Endothelial cell of umbilical vein (primary cell): ENCODE measurements at regions not wholly inside any gene's neighbourhood (a gene's known extent, or its start where the extent isn't known, plus 50 kb on each side); places are given as distances from the start of the nearest gene placed in this dataset.
A peak's percentile ranks its signal among the peaks of the same experiment; 100 is the strongest.
"Not testable (repeated sequence)": the region's sequence is repeated elsewhere in the genome, so short reads cannot be mapped to it uniquely, and the experiment has no call there.

ENCODE experiments used
- BruUV-seq: library from RNA; stranded (reverse); fragments of 400-500 nt; replicated peaks from 2 replicates; lab custom pipeline; 2021; lab: Mats Ljungman, UMichigan
- CTCF ChIA-PET: fragments of 300-600, 350-600 bp; sonication (Branson Sonifier 250); formaldehyde crosslinking; loops from one replicate; lab custom pipeline; 2021; ENCODE audit warnings: antibody characterized with exemption, inconsistent platforms; lab: Charles Lee
- POLR2A ChIA-PET: fragments of 300-600, 350-600 bp; sonication (Branson Sonifier 250); formaldehyde crosslinking; loops from one replicate; lab custom pipeline; 2021; ENCODE audit warnings: antibody characterized with exemption, inconsistent platforms; lab: Charles Lee
- DNase-seq: peaks from one replicate; pipeline ENCODE4 v3.0.0-alpha.2; 2011; ENCODE audit warnings: low read depth, low spot score
- FAIRE-seq: peaks from 2 replicates; lab custom pipeline; 2011; peaks lifted over from hg19 to GRCh38; lab: Jason Lieb, UNC
- H2AFZ ChIP-seq: 2 replicates; pipeline ENCODE4 v1.6.0; 2012; ENCODE audit warnings: low read depth, low read length, control low read depth, inconsistent platforms
- H3K27ac ChIP-seq: 2 replicates; pipeline ENCODE4 v1.5.1; 2011; ENCODE audit warnings: low read depth, mild to moderate bottlenecking, control low read depth, low read length, moderate library complexity; ENCODE audit not compliant: insufficient read depth
- H3K27me3 ChIP-seq, 2 experiments: 2 replicates each; pipeline versions ENCODE4 v1.6.0 to v1.6.1; 2011; ENCODE audit warnings: low read length in 2 of 2, mixed read lengths in 1 of 2; ENCODE audit not compliant: control insufficient read depth in 2 of 2, insufficient read depth in 2 of 2
- H3K36me3 ChIP-seq, 2 experiments: 2 replicates in 1 of 2; 3 replicates in 1 of 2; pipeline ENCODE4 v1.5.1; 2011; ENCODE audit warnings: low read length in 2 of 2, mild to moderate bottlenecking in 1 of 2, moderate library complexity in 1 of 2; ENCODE audit not compliant: control insufficient read depth in 2 of 2, insufficient read depth in 2 of 2; ENCODE audit errors: extremely low read depth in 1 of 2
- H3K4me1 ChIP-seq: 3 replicates; pipeline ENCODE4 v1.5.1; 2011; ENCODE audit warnings: mild to moderate bottlenecking, low read length; ENCODE audit not compliant: control insufficient read depth, insufficient read depth; ENCODE audit errors: extremely low read depth
- H3K4me2 ChIP-seq: 2 replicates; pipeline ENCODE4 v1.6.1; 2011; ENCODE audit warnings: low read length, control low read depth, mixed read lengths; ENCODE audit not compliant: insufficient read depth
- H3K4me3 ChIP-seq, 3 experiments: fragments of 200-600 bp in 1 of 3; sonication (generic), shearing (Covaris generic) in 1 of 3; replicated peaks in 1 of 3; 2 replicates each; pipeline ENCODE4 v1.5.1; 2011 to 2016; ENCODE audit warnings: control low read depth in 3 of 3, low read length in 3 of 3, mild to moderate bottlenecking in 2 of 3, inconsistent platforms in 1 of 3, low read depth in 1 of 3, moderate library complexity in 1 of 3; ENCODE audit not compliant: insufficient read depth in 1 of 3
- H3K79me2 ChIP-seq: 2 replicates; pipeline ENCODE4 v1.6.0; 2012; ENCODE audit warnings: low read length, inconsistent platforms; ENCODE audit not compliant: control insufficient read depth, insufficient read depth
- H3K9ac ChIP-seq: replicated peaks from 2 replicates; pipeline ENCODE3; 2011; ENCODE audit warnings: low read length, control low read depth; ENCODE audit not compliant: insufficient read depth; ENCODE audit errors: extremely low read depth
- H3K9me1 ChIP-seq: replicated peaks from 3 replicates; pipeline ENCODE4 v1.6.0; 2011; ENCODE audit warnings: mild to moderate bottlenecking, low read length; ENCODE audit not compliant: control insufficient read depth, insufficient read depth; ENCODE audit errors: extremely low read depth
- H3K9me3 ChIP-seq: replicated peaks from 2 replicates; pipeline ENCODE4 v1.5.1; 2012; ENCODE audit warnings: low read length, inconsistent platforms; ENCODE audit not compliant: control insufficient read depth, insufficient read depth
- H4K20me1 ChIP-seq: replicated peaks from 2 replicates; pipeline ENCODE3; 2011; ENCODE audit warnings: mild to moderate bottlenecking, low read length; ENCODE audit not compliant: control insufficient read depth, insufficient read depth; ENCODE audit errors: extremely low read depth
- dilution Hi-C: fragments of 300-500 bp; cut with MboI; formaldehyde crosslinking; loops from one replicate; pipeline ENCODE4 v1.15.0; 2019; ENCODE audit warnings: low sequenced_read_pairs; ENCODE audit not compliant: extremely low pct_ligation_motif_present
- intact Hi-C: fragments of 100-400 bp; cut with micrococcal nuclease; formaldehyde crosslinking; loops from one replicate; pipeline ENCODE4 v1.10.0; 2022

DNA sequence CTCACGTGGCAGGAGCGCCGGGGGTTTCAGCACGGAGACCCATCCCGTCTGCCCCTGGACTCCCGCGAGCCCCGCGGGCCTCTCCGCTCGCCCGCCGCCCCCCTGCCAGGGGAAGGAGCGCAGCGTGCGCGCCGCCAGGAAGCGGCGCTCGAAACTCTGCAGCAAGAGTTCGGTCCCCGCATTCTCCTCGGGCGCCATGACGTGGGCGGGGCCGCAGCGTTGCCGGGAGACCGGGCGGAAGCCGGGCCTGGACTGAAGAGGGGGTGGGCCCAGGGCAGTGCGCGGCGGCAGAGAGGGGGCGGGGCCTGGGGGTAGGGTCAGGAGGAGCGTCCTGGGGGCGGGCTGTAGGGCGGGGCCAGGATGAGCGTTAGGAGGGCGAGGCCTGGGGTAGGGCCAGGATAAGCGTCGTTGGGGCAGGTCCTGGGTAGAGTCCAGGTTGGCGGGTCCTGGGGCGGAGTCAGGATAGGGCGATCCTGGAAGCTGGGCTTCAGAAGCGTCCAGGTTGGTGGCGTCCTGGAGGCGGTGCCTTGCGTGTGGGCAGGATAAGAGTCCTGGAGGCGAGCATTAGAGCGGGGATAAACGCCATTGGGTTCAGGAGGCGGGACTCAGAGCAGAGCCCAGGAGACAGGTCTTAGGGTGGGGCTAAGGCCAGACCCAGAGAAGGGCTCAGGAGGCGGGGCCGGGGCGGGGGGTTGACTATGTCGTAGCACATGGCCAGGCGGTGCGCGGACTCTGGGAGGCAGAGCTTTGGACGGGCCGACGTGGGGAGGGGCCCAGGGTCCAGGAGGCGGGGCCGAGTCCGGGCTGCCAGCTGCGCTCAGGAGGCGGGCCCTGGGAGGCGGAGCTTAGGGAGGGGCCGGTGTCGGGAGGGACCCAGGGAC, 229.0 kb upstream of the FRG2C start:
- peak; percentile 93 for DNase-seq
- H3K9ac ChIP-seq = peak overlapping the region; percentile 67
- H3K36me3 ChIP-seq, POLR2A ChIA-PET, H3K9me1 ChIP-seq, H3K9me3 ChIP-seq, H3K79me2 ChIP-seq, H3K4me2 ChIP-seq, dilution Hi-C loops, H3K27me3 ChIP-seq, H4K20me1 ChIP-seq, BruUV-seq, H2AFZ ChIP-seq, intact Hi-C loops: not testable (repeated sequence)
- peak overlapping the region in 2 of 3 experiments; percentile 11 to 57 for H3K4me3 ChIP-seq
- H3K4me1 ChIP-seq = peaks cover 16% of the 10 kb centered on the region
- FAIRE-seq = peak; percentile 88
- peak overlapping the region; percentile 66 for H3K27ac ChIP-seq
- CTCF ChIA-PET = interaction anchor here (1.4 kb wide), 1 partner anchor 243 kb away, joined by 4 read pairs; no protein-coding TSS in a partner anchor

GRCh38 chr3:75435794-75436400, 228.2 kb upstream of the FRG2C start:
- H3K9me1 ChIP-seq, H3K79me2 ChIP-seq, dilution Hi-C loops, H3K9ac ChIP-seq, FAIRE-seq, H4K20me1 ChIP-seq, BruUV-seq, H3K36me3 ChIP-seq, H3K27me3 ChIP-seq, POLR2A ChIA-PET, H3K9me3 ChIP-seq, intact Hi-C loops: not testable (repeated sequence)
- CTCF ChIA-PET = interaction anchor here (1.4 kb wide), 1 partner anchor 244 kb away, joined by 4 read pairs; no protein-coding TSS in a partner anchor
- Histone ChIP-seq H2AFZ (peak overlapping the region; percentile 64), H3K4me1 (peaks cover 16% of the 10 kb centered on the region), H3K4me2 (peak overlapping the region; percentile 36), H3K4me3 (peak overlapping the region; percentile 11 to 44 (median 32)), H3K27ac (peak overlapping the region; percentile 7)
- DNase-seq = peak; percentile 1

DNA sequence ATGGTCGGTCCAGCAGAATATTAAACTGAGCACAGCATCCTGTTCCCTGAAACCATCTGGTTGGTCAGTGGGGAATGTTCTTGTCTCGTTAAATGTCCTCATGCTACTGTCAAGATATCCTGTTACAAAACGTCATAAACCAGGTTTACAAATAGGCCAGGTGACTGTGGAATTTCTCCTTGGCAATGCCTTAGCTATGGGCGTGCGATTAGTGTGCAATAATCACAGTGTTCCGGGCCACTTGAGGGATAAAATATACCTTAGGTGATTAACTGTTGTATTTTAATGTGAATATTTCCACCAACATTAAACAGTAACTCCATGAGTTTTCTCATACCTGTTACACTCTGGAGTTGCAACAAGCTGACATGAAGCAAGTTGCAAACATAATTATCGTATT, 223.1 kb upstream of the FRG2C start:
- dilution Hi-C loops, H3K4me1 ChIP-seq, H3K9ac ChIP-seq, FAIRE-seq, H3K36me3 ChIP-seq, H3K27me3 ChIP-seq, H3K9me3 ChIP-seq, CTCF ChIA-PET, H4K20me1 ChIP-seq, DNase-seq, intact Hi-C loops, H3K27ac ChIP-seq, POLR2A ChIA-PET, H3K9me1 ChIP-seq, H3K4me3 ChIP-seq, H3K4me2 ChIP-seq, BruUV-seq, H2AFZ ChIP-seq, H3K79me2 ChIP-seq: not testable (repeated sequence)

- FAIRE-seq, H3K9me1 ChIP-seq, H3K27me3 ChIP-seq, H3K4me2 ChIP-seq, CTCF ChIA-PET, intact Hi-C loops, H4K20me1 ChIP-seq, POLR2A ChIA-PET, H3K4me1 ChIP-seq, H2AFZ ChIP-seq, H3K9ac ChIP-seq, H3K9me3 ChIP-seq, H3K79me2 ChIP-seq, H3K27ac ChIP-seq, H3K36me3 ChIP-seq, dilution Hi-C loops, DNase-seq, BruUV-seq, H3K4me3 ChIP-seq: not testable (repeated sequence)
These were observed 219.5 kb upstream of the FRG2C start for GRCh38 chr3:75444634-75445033.
